GM12878 (cell line): ENCODE measurements at regions not wholly inside any gene's neighbourhood (a gene's known extent, or its start where the extent isn't known, plus 50 kb on each side); places are given as distances from the start of the nearest gene placed in this dataset.

Source experiments
- ATAC-seq: fragments of 200-7000 bp; cut with Tn5 transposase; 3 replicates; pipeline ENCODE4 v1.9.1; 2020; ENCODE audit warnings: mild to moderate bottlenecking, moderate library complexity
- BruUV-seq: library from RNA; stranded (reverse); fragments of 400-500 nt; replicated peaks from 2 replicates; lab custom pipeline; 2021; lab: Mats Ljungman, UMichigan
- CTCF ChIA-PET: fragments of 300-600 bp; sonication (Branson Sonifier 250); formaldehyde crosslinking; extraction: SDS; loops from one replicate; lab custom pipeline; 2021; ENCODE audit warnings: inconsistent platforms; lab: Yijun Ruan, JAX
- POLR2A ChIA-PET: fragments of 350-600 bp; formaldehyde crosslinking; extraction: SDS; loops from one replicate; lab custom pipeline; 2021; ENCODE audit warnings: inconsistent platforms; lab: Charles Lee
- RAD21 ChIA-PET: fragments of 300-600 bp; sonication (Branson Sonifier 250); formaldehyde crosslinking; loops from one replicate; lab custom pipeline; 2023; ENCODE audit warnings: antibody characterized with exemption; ENCODE audit not compliant: unreplicated experiment; lab: Charles Lee
- SMC1A ChIA-PET: fragments of 300-600 bp; sonication (Branson Sonifier 250); formaldehyde crosslinking; loops from one replicate; lab custom pipeline; 2023; ENCODE audit not compliant: unreplicated experiment, uncharacterized antibody; lab: Charles Lee
- DNase-seq: peaks from one replicate; pipeline ENCODE4 v3.0.0-alpha.2; 2011; ENCODE audit warnings: low read depth, low spot score
- FAIRE-seq: peaks from 3 replicates; lab custom pipeline; 2011; peaks lifted over from hg19 to GRCh38; lab: Jason Lieb, UNC
- H2AFZ ChIP-seq: 2 replicates; pipeline ENCODE4 v1.6.0; 2011; ENCODE audit warnings: low read depth, low read length, control low read depth; ENCODE audit not compliant: control insufficient read depth
- H3K27ac ChIP-seq: 2 replicates; pipeline ENCODE4 v1.5.1; 2011; ENCODE audit warnings: control low read depth; ENCODE audit not compliant: control insufficient read depth, insufficient read depth
- H3K27me3 ChIP-seq, 2 experiments: replicated peaks in 1 of 2; 2 replicates each; pipeline versions ENCODE4 v1.6.0 to v1.6.1; 2011; ENCODE audit warnings: low read length in 1 of 2; ENCODE audit not compliant: control insufficient read depth in 2 of 2, insufficient read depth in 2 of 2
- H3K36me3 ChIP-seq, 2 experiments: 2 replicates each; pipeline ENCODE4 v1.5.1; 2011; ENCODE audit warnings: low read length in 1 of 2; ENCODE audit not compliant: control insufficient read depth in 2 of 2, insufficient read depth in 2 of 2
- H3K4me1 ChIP-seq: 2 replicates; pipeline ENCODE4 v1.6.1; 2011; ENCODE audit warnings: mild to moderate bottlenecking, low read length, moderate library complexity, mixed read lengths; ENCODE audit not compliant: control insufficient read depth, insufficient read depth
- H3K4me2 ChIP-seq: 2 replicates; pipeline ENCODE4 v1.6.0; 2011; ENCODE audit warnings: control low read depth; ENCODE audit not compliant: control insufficient read depth, insufficient read depth
- H3K4me3 ChIP-seq: fragments of 200-600 bp; sonication (generic); 2 replicates; pipeline ENCODE4 v1.5.1; 2016
- H3K79me2 ChIP-seq: 2 replicates; pipeline ENCODE4 v1.6.0; 2011; ENCODE audit warnings: low read length; ENCODE audit not compliant: control insufficient read depth, insufficient read depth
- H3K9ac ChIP-seq: 2 replicates; pipeline ENCODE4 v1.8.0; 2011; ENCODE audit warnings: low read length, control low read depth, mixed read lengths; ENCODE audit not compliant: control insufficient read depth, insufficient read depth
- H3K9me3 ChIP-seq: replicated peaks from 3 replicates; pipeline ENCODE4 v1.5.1; 2011; ENCODE audit warnings: mild to moderate bottlenecking, low read length; ENCODE audit not compliant: control insufficient read depth, insufficient read depth
- H4K20me1 ChIP-seq: 2 replicates; pipeline ENCODE4 v1.6.0; 2011; ENCODE audit not compliant: control insufficient read depth, insufficient read depth
- ATF7 ChIP-seq: fragments of 450-650 bp; IDR thresholded peaks from 2 replicates; pipeline ENCODE4 v1.6.1; 2016; ENCODE audit warnings: low read depth, mild to moderate bottlenecking
- BCL11A ChIP-seq: IDR thresholded peaks from 2 replicates; pipeline ENCODE4 v1.6.1; 2011; ENCODE audit warnings: low read depth, low read length
- CBX5 ChIP-seq: sonication (generic); IDR thresholded peaks from 2 replicates; pipeline ENCODE4 v1.6.1; 2016; ENCODE audit warnings: low read depth, moderate library complexity, mild to moderate bottlenecking, inconsistent platforms
- HCFC1 ChIP-seq: fragments of 150-350 bp; IDR thresholded peaks from 2 replicates; pipeline ENCODE4 v1.6.1; 2014; ENCODE audit warnings: low read length
- MEF2A ChIP-seq: IDR thresholded peaks from 2 replicates; pipeline ENCODE4 v1.6.1; 2011; ENCODE audit warnings: low read depth, mild to moderate bottlenecking, low read length, moderate library complexity; ENCODE audit not compliant: insufficient read depth
- MXI1 ChIP-seq: fragments of 150-350 bp; IDR thresholded peaks from 2 replicates; pipeline ENCODE4 v1.6.1; 2011; ENCODE audit warnings: low read depth, mild to moderate bottlenecking, inconsistent platforms, low read length, improper control_type of control experiment
- NR2C1 ChIP-seq: fragments of 450-650 bp; IDR thresholded peaks from 2 replicates; pipeline ENCODE4 v1.6.1; 2017; ENCODE audit warnings: antibody characterized with exemption, mild to moderate bottlenecking, moderate library complexity
- RB1 ChIP-seq: fragments of 450-650 bp; formaldehyde crosslinking; IDR thresholded peaks from 2 replicates; pipeline ENCODE4 v1.6.1; 2017; ENCODE audit warnings: mild to moderate bottlenecking, borderline replicate concordance
- REST ChIP-seq: IDR thresholded peaks from 2 replicates; pipeline ENCODE4 v1.6.1; 2012; ENCODE audit warnings: mild to moderate bottlenecking, low read depth, low read length
- SMARCA5 ChIP-seq: fragments of 450-650 bp; IDR thresholded peaks from 2 replicates; pipeline ENCODE4 v1.6.1; 2017; ENCODE audit warnings: mild to moderate bottlenecking
- ZBTB40 ChIP-seq: fragments of 450-650 bp; IDR thresholded peaks from 2 replicates; pipeline ENCODE4 v1.6.1; 2016; ENCODE audit warnings: mild to moderate bottlenecking, moderate library complexity, borderline replicate concordance
- WGBS: methylation state at CpG from one replicate; pipeline ENCODE4 v1.1.6; 2016; ENCODE audit warnings: low lambda C conversion rate; ENCODE audit not compliant: insufficient replicate concordance, insufficient coverage; ENCODE audit errors: missing lambda C conversion rate; 5-methylcytosine and 5-hydroxymethylcytosine counted together
- in situ Hi-C: fragments of 300-500 bp; cut with MboI; formaldehyde crosslinking; loops from 9 replicates; pipeline ENCODE4 v1.14.3; 2018; ENCODE audit warnings: mixed read lengths
- intact Hi-C: fragments of 100-400 bp; cut with micrococcal nuclease; formaldehyde crosslinking; loops from one replicate; pipeline ENCODE4 v1.14.2; 2022; ENCODE audit not compliant: unreplicated experiment

GRCh38 chr1:185594786-185595410, 139.3 kb upstream of the HMCN1 start:
- Histone ChIP-seq H4K20me1 (no peaks in the 10 kb centered on the region), H3K4me2 (no peak overlapping the region), H3K4me1 (no peaks in the 10 kb centered on the region), H3K27me3 (no peaks in the 10 kb centered on the region), H3K27ac (no peak overlapping the region), H3K79me2 (no peaks in the 10 kb centered on the region), H3K9ac (no peak overlapping the region), H2AFZ (no peak overlapping the region), H3K36me3 (no peaks in the 10 kb centered on the region), H3K9me3 (no peaks in the 10 kb centered on the region), H3K4me3 (no peak overlapping the region)
- no TSS peak for BruUV-seq
- in situ Hi-C loops: no loop called here
- ChIA-PET POLR2A (interaction anchor here (0.7 kb wide), 1 partner anchor 53 kb away, joined by 5 read pairs; no protein-coding TSS in a partner anchor), RAD21 (interaction anchor here (1.0 to 3.3 kb wide), 8 partner anchors 27 to 437 kb away, joined by 3 to 39 read pairs (median 5); partner anchors contain the start of gene IVNS1ABP), SMC1A (interaction anchor here (0.6 to 3.3 kb wide), 23 partner anchors 10 to 437 kb away, joined by 3 to 33 read pairs (median 4); partner anchors contain the start of gene IVNS1ABP), CTCF (interaction anchor here (0.6 to 3.9 kb wide), 39 partner anchors 7 to 789 kb away, joined by 3 to 44 read pairs (median 6); partner anchors contain the start of gene IVNS1ABP)
- TF ChIP-seq RB1 (no peak), ATF7 (no peak), REST (no peak), MXI1 (no peak), ZBTB40 (no peak), MEF2A (no peak), NR2C1 (no peak), CBX5 (no peak), SMARCA5 (no peak), BCL11A (no peak), HCFC1 (no peak)
- intact Hi-C loops: no loop called here
- FAIRE-seq: no peak
- WGBS: 65% methylated on average over 3 of the region's 3 CpGs
- no peak for DNase-seq
- ATAC-seq: no peak
